B cell (primary cell): ENCODE measurements at regions not wholly inside any gene's neighbourhood (a gene's known extent, or its start where the extent isn't known, plus 50 kb on each side); places are given as distances from the start of the nearest gene placed in this dataset.

ENCODE experiments used
- CTCF ChIP-seq: fragments of 200-600 bp; IDR thresholded peaks from one replicate; pipeline ENCODE4 v1.8.0; 2022; ENCODE audit warnings: antibody characterized with exemption, mild to moderate bottlenecking
- EZH2 ChIP-seq: IDR thresholded peaks from 2 replicates; pipeline ENCODE4 v1.6.1; 2012; ENCODE audit warnings: borderline replicate concordance, low read depth, mild to moderate bottlenecking, moderate library complexity, low read length; ENCODE audit not compliant: insufficient read depth, poor library complexity, severe bottlenecking

GRCh38 chr18:76557026-76557575, 62.1 kb upstream of the ZNF516 start:
- TF ChIP-seq CTCF: no peak
- no peak for TF ChIP-seq EZH2
